ENCODE measurements at regions not wholly inside any gene's neighbourhood (a gene's known extent, or its start where the extent isn't known, plus 50 kb on each side); places are given as distances from the start of the nearest gene placed in this dataset.

DNA sequence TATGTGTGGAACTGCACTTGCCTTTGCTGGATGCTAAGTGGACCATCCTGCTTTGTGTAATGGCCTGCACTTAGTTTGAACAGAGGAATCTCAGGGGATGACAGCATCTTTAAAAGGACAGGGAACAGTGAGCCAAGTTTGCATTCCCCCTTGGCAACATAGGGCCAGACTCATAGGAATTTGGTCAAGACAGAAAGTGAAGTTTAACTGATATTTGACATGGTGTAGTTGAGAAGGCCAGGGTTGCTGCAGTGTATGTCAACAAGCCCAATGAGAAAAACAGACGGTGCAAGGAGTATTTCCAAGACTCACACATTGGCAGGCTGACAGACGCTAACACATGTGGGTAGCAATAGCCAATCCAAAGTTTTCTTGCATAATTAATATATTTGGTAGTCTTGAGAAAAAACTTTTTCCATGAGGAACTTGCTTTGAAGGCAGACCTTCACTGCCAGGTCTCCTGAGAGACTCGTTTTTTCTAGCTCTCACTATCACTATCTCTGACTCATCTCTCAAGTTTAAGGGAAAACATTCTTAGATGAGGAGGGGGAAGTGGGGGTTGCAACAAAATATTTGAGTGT is 213.8 kb downstream of the IBTK start (continued):
- TF ChIP-seq, protein P1, sequence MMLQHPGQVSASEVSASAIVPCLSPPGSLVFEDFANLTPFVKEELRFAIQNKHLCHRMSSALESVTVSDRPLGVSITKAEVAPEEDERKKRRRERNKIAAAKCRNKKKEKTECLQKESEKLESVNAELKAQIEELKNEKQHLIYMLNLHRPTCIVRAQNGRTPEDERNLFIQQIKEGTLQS (IDR thresholded peaks at IDR 0.05; ENCODE audit: insufficient read depth, low read depth, low read length): no peak
- no peak for TF ChIP-seq CHD2 (IDR thresholded peaks at IDR 0.05; ENCODE audit: low read length)
- no peak for TF ChIP-seq HDAC2 (IDR thresholded peaks at IDR 0.05; ENCODE audit: borderline replicate concordance in 1 of 2, low read depth in 2 of 2, low read length in 2 of 2)
- no peak for TF ChIP-seq BRCA1 (IDR thresholded peaks at IDR 0.05; ENCODE audit: low read depth, low read length)
- TF ChIP-seq SAP30 (IDR thresholded peaks at IDR 0.05; ENCODE audit: insufficient read depth, insufficient replicate concordance, low read length): no peak
- TF ChIP-seq RXRA (IDR thresholded peaks at IDR 0.05; ENCODE audit: insufficient read depth, low read depth, low read length): no peak

Data from H1 (cell line).